T47D (cell line): ENCODE measurements at regions not wholly inside any gene's neighbourhood (a gene's known extent, or its start where the extent isn't known, plus 50 kb on each side); places are given as distances from the start of the nearest gene placed in this dataset.

Experiments
- DNase-seq, 2 experiments: peaks; one replicate each; pipeline versions ENCODE4 v3.0.0 to v3.0.0-alpha.2; 2011 to 2012; ENCODE audit warnings: low read depth in 1 of 2, low spot score in 1 of 2
- JUND ChIP-seq: IDR thresholded peaks from 2 replicates; pipeline ENCODE4 v1.6.1; 2012; ENCODE audit warnings: low read depth
- in situ Hi-C: cut with HindIII; loops from 2 replicates; pipeline ENCODE4 v1.10.0; 2016; ENCODE audit warnings: low sequenced_read_pairs, low pct_unique_long_range_greater_than_20kb

DNA sequence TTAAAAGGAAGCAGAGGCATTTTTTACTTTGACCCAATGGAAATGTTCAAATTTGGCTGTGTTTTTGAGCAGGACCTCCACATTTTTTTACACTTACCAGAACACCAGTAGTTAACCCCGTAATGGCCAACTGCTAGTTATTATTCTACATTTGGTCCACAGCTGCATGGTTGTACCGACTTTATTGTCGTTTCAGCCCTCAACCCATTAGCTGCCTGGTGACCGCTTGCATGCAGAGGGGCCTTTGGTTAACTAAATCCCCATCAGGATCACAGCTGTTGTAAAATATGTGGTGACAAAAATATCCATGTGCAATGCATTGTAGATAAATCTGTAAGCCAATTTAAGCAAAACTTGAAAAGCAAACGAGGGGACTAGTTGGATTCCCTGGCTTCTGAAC is 342.2 kb upstream of the MEOX2 start:
- in situ Hi-C loops, result no loop called here
- no peak for TF ChIP-seq JUND
- DNase-seq, result no peak

DNA sequence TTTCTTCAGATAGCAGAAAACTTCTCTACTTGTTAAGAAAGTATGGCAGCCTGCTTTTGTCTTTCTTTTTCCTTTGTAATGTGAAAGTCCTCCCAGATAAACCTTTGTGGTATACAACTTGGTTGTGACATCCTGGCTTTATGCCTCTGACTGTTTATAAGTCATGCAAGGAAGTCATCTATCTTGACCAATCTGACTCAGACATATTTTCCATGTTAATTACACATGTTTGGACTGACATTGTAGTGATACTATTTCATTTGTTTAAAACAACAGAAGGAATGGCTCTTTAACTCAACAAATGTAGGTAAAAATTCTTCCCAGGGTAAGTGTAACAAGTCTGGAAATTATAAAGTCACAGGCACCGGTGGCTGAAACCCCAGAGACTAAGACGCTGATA is 341.6 kb upstream of the MEOX2 start:
- no peak for TF ChIP-seq JUND
- in situ Hi-C loops, result no loop called here
- DNase-seq, result no peak

GRCh38 chr7:16027396-16027795 is 340.9 kb upstream of the MEOX2 start:
- in situ Hi-C loops, result no loop called here
- TF ChIP-seq JUND, result no peak
- DNase-seq, result no peak

GRCh38 chr7:16026253-16027020 is 340.0 kb upstream of the MEOX2 start:
- TF ChIP-seq JUND, result no peak
- DNase-seq, result no peak
- in situ Hi-C loops, result no loop called here

GRCh38 chr7:16025696-16026095 is 339.2 kb upstream of the MEOX2 start:
- no peak for DNase-seq
- in situ Hi-C loops, result no loop called here
- no peak for TF ChIP-seq JUND

DNA sequence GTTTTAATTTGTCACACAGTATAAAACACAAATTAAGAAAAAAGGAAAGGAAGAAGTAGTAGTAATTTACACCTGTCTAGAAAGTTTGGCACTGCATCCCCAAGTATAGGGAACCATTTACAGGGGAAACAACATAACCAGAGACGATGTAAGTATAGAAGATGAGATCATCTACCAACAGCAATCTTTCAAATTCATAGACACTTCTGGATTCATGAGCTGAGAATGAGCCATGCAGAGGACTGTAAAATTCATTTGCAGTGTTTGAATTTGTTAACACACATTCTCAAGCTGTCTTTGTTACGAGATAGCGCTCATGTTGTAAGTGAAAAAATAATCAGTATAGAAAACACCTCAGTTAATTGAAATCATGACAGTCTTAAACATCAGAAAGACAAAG is 337.0 kb upstream of the MEOX2 start:
- TF ChIP-seq JUND, result no peak
- in situ Hi-C loops, result no loop called here
- no peak for DNase-seq

- no peak for DNase-seq
- TF ChIP-seq JUND, result no peak
- in situ Hi-C loops, result no loop called here
Measured at GRCh38 chr7:16023046-16023445, 336.6 kb upstream of the MEOX2 start.

DNA sequence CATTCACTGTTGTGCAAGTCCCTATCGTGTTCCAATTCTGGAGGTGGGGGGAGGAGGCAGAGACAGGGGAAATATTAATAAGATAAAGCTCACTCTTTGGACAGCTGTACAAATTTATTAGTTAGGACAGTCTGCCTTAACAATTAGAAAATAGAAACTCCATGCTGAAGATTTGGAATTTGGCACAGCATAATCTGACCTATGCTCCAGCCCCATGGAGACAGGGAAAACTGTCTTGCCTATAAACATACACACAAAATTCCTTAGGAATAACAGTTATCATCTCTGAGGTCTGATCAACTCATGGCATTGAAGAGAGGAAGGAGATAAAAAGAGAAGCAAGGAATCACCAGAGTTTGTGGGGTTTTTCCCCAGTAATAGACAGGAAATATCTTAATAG is 335.4 kb upstream of the MEOX2 start:
- no peak for DNase-seq
- TF ChIP-seq JUND, result no peak
- in situ Hi-C loops, result no loop called here

GRCh38 chr7:16015981-16016380 is 329.5 kb upstream of the MEOX2 start:
- no peak for DNase-seq
- in situ Hi-C loops, result no loop called here
- no peak for TF ChIP-seq JUND

GRCh38 chr7:16014031-16014430 is 327.5 kb upstream of the MEOX2 start:
- in situ Hi-C loops, result no loop called here
- DNase-seq, result no peak
- no peak for TF ChIP-seq JUND

DNA sequence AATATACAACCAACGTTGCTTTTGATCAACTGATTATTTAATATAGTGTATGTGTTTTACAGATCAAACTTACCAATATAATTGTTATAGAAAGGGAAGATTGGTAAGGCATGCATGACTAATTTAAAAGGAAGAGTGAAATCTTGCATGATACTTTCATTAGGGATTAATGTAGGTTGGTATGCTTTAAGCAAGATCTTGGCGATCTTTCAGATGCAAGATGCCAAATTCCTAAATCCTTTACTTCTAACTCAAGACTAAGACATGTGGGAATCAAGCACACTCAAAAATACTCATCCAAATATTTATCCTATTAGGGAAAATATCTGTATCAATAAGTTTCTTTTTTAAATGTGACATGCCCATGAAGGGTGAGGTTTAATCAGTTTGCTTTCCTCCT is 321.4 kb upstream of the MEOX2 start:
- no peak for DNase-seq
- in situ Hi-C loops, result no loop called here
- no peak for TF ChIP-seq JUND

- in situ Hi-C loops, result no loop called here
- TF ChIP-seq JUND, result no peak
Measured at GRCh38 chr7:16004702-16005101, 318.2 kb upstream of the MEOX2 start.

GRCh38 chr7:16001477-16001876 is 315.0 kb upstream of the MEOX2 start:
- no peak for DNase-seq
- no peak for TF ChIP-seq JUND
- in situ Hi-C loops, result no loop called here

More at GRCh38 chr7:16004702-16005101, 318.2 kb upstream of the MEOX2 start:
- DNase-seq, result no peak

- DNase-seq, result no peak
- in situ Hi-C loops, result no loop called here
- no peak for TF ChIP-seq JUND
Measured at GRCh38 chr7:15998617-15999016, 312.1 kb upstream of the MEOX2 start.
